ENCODE measurements at regions not wholly inside any gene's neighbourhood (a gene's known extent, or its start where the extent isn't known, plus 50 kb on each side); places are given as distances from the start of the nearest gene placed in this dataset.

- Histone ChIP-seq H3K27me3 (ENCODE audit: insufficient read depth, low read length) (peaks cover 9% of the 10 kb centered on the region), H3K27ac (ENCODE audit: low read depth, low read length) (no peak overlapping the region), H3K9me3 (ENCODE audit: low read depth, low read length) (no peaks in the 10 kb centered on the region), H3K36me3 (ENCODE audit: insufficient read depth, low read length) (no peaks in the 10 kb centered on the region), H2AFZ (ENCODE audit: low read length) (no peak overlapping the region), H3K79me2 (ENCODE audit: insufficient read depth, low read length) (no peaks in the 10 kb centered on the region), H3K4me1 (ENCODE audit: insufficient read depth, low read length) (peaks cover 11% of the 10 kb centered on the region), H4K20me1 (ENCODE audit: insufficient read depth, low read length) (no peaks in the 10 kb centered on the region), H3K4me2 (ENCODE audit: insufficient read depth, low read length) (no peak overlapping the region), H3K4me3 (ENCODE audit: insufficient read depth, low read length) (no peak overlapping the region)
- no peak for DNase-seq (ENCODE audit: insufficient read length, low spot score, missing footprints)
- no peak for TF ChIP-seq CTCF (IDR thresholded peaks at IDR 0.05; ENCODE audit: extremely low read depth, low read depth, low read length)
Measured at GRCh38 chrX:46185923-46186810, 359.1 kb downstream of the ZNF674 start.

- Histone ChIP-seq H3K9me3 (ENCODE audit: low read depth, low read length) (no peaks in the 10 kb centered on the region), H3K4me1 (ENCODE audit: insufficient read depth, low read length) (peaks cover 18% of the 10 kb centered on the region), H4K20me1 (ENCODE audit: insufficient read depth, low read length) (no peaks in the 10 kb centered on the region), H3K27me3 (ENCODE audit: insufficient read depth, low read length) (peaks cover 3% of the 10 kb centered on the region), H3K4me3 (ENCODE audit: insufficient read depth, low read length) (no peak overlapping the region), H2AFZ (ENCODE audit: low read length) (no peak overlapping the region), H3K36me3 (ENCODE audit: insufficient read depth, low read length) (no peaks in the 10 kb centered on the region), H3K4me2 (ENCODE audit: insufficient read depth, low read length) (peak overlapping the region; percentile 20), H3K79me2 (ENCODE audit: insufficient read depth, low read length) (no peaks in the 10 kb centered on the region), H3K27ac (ENCODE audit: low read depth, low read length) (no peak overlapping the region)
- no peak for TF ChIP-seq CTCF (IDR thresholded peaks at IDR 0.05; ENCODE audit: extremely low read depth, low read depth, low read length)
- peak; percentile 22 for DNase-seq (ENCODE audit: insufficient read length, low spot score, missing footprints)
Measured at GRCh38 chrX:46184749-46185148, 360.5 kb downstream of the ZNF674 start.

- H3K27ac ChIP-seq (ENCODE audit: low read depth, low read length), result peak overlapping the region; percentile 52
- TF ChIP-seq CTCF (IDR thresholded peaks at IDR 0.05; ENCODE audit: extremely low read depth, low read depth, low read length), result no peak
- DNase-seq (ENCODE audit: insufficient read length, low spot score, missing footprints), result peak; percentile 35
- H3K79me2 ChIP-seq (ENCODE audit: insufficient read depth, low read length), result no peaks in the 10 kb centered on the region
- H3K9me3 ChIP-seq (ENCODE audit: low read depth, low read length), result no peaks in the 10 kb centered on the region
- H3K27me3 ChIP-seq (ENCODE audit: insufficient read depth, low read length), result no peaks in the 10 kb centered on the region
- peaks cover 20% of the 10 kb centered on the region for H3K4me1 ChIP-seq (ENCODE audit: insufficient read depth, low read length)
- H2AFZ ChIP-seq (ENCODE audit: low read length), result no peak overlapping the region
- no peak overlapping the region for H3K4me3 ChIP-seq (ENCODE audit: insufficient read depth, low read length)
- peak overlapping the region; percentile 11 for H3K4me2 ChIP-seq (ENCODE audit: insufficient read depth, low read length)
- no peaks in the 10 kb centered on the region for H4K20me1 ChIP-seq (ENCODE audit: insufficient read depth, low read length)
- H3K36me3 ChIP-seq (ENCODE audit: insufficient read depth, low read length), result no peaks in the 10 kb centered on the region
Measured at GRCh38 chrX:46180258-46180687, 364.9 kb downstream of the ZNF674 start.

DNA sequence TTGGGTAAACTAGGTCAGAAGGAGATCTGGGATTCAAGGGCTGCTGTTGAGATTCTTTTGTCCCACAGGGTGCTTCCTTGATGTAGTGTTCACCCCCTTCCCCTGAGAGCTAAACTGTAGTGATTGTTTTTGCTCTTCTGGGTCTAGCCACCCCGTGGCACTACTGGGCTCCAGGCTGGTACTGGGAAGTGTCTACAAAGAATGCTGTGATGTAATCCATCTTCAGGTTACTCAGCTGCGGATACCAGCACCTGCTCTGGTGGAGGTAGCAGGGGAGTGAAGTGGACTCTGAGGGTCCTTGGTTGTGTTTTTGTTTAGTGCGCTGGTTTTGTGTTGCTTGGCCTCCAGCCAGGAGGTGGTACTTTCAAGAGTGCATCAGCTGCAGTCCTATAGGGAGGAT, 365.5 kb downstream of the ZNF674 start:
- H4K20me1 ChIP-seq (ENCODE audit: insufficient read depth, low read length), result no peaks in the 10 kb centered on the region
- H3K27ac ChIP-seq (ENCODE audit: low read depth, low read length), result peak overlapping the region; percentile 52
- no peaks in the 10 kb centered on the region for H3K79me2 ChIP-seq (ENCODE audit: insufficient read depth, low read length)
- H3K36me3 ChIP-seq (ENCODE audit: insufficient read depth, low read length), result no peaks in the 10 kb centered on the region
- TF ChIP-seq CTCF (IDR thresholded peaks at IDR 0.05; ENCODE audit: extremely low read depth, low read depth, low read length), result no peak
- peaks cover 18% of the 10 kb centered on the region for H3K4me1 ChIP-seq (ENCODE audit: insufficient read depth, low read length)
- H3K4me2 ChIP-seq (ENCODE audit: insufficient read depth, low read length), result no peak overlapping the region
- no peaks in the 10 kb centered on the region for H3K9me3 ChIP-seq (ENCODE audit: low read depth, low read length)
- no peak overlapping the region for H3K4me3 ChIP-seq (ENCODE audit: insufficient read depth, low read length)
- no peak for DNase-seq (ENCODE audit: insufficient read length, low spot score, missing footprints)
- H3K27me3 ChIP-seq (ENCODE audit: insufficient read depth, low read length), result no peaks in the 10 kb centered on the region
- no peak overlapping the region for H2AFZ ChIP-seq (ENCODE audit: low read length)
